ENCODE measurements at regions not wholly inside any gene's neighbourhood (a gene's known extent, or its start where the extent isn't known, plus 50 kb on each side); places are given as distances from the start of the nearest gene placed in this dataset.

DNA sequence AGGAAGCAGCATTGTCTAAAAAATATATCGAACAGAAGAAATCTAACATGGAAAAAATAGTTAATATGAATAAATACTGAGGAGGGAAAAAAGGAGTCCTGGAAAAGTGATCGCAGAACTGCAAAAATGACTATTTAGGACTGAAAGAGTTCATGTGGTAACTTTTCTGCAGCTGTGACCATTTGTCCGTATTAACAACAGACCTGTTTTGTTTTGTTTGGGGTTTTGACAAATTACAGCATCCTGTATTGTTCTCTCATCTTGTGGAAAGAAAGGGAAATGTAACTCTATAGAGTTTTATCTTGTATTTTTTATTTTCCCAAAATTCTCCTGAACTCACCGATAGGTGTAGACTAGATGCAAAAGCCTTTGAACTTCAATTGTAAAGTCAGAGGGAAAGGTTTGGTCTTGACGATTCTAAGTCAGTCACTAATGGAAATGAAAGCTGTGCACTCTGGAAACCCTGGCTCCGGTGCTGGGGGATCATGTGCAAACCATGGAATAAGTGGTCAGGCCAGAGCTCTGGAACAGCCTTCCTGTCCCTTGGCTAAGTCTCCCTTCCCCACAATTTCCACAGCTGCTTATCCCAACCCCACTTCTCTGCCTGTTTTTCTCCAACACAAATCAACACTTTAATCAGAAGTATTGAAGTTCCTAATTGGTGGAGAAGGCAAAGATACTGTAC, 51.2 kb upstream of the MARCKS start:
- no peak for DNase-seq (ENCODE audit: low spot score)
